ENCODE measurements at regions not wholly inside any gene's neighbourhood (a gene's known extent, or its start where the extent isn't known, plus 50 kb on each side); places are given as distances from the start of the nearest gene placed in this dataset.

DNA sequence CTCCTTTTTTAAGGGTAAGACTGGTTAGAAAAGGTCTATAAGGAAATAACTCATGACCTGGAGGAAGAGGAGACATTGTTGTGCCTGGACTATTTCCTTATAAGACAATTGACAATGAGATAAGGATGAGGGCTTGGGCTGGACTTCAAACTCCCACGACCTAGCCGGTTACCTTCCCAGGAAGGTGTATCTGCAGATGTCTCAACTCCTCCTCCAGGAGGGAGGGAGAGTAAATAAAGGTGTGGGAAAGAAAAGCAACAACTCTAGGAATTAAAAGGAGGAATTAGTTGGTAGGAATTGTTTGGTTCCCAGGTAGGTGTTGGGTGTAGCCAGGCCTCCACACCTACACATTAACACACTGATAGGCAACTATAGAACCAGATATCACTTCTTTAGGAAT, 97.8 kb upstream of the TBL1XR1 start (continued):
- TF ChIP-seq, protein P1, sequence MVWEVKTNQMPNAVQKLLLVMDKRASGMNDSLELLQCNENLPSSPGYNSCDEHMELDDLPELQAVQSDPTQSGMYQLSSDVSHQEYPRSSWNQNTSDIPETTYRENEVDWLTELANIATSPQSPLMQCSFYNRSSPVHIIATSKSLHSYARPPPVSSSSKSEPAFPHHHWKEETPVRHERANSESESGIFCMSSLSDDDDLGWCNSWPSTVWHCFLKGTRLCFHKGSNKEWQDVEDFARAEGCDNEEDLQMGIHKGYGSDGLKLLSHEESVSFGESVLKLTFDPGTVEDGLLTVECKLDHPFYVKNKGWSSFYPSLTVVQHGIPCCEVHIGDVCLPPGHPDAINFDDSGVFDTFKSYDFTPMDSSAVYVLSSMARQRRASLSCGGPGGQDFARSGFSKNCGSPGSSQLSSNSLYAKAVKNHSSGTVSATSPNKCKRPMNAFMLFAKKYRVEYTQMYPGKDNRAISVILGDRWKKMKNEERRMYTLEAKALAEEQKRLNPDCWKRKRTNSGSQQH (CRISPR knock-in tag; IDR thresholded peaks at IDR 0.05; ENCODE audit: low read depth): no peak
- TF ChIP-seq, protein P2, sequence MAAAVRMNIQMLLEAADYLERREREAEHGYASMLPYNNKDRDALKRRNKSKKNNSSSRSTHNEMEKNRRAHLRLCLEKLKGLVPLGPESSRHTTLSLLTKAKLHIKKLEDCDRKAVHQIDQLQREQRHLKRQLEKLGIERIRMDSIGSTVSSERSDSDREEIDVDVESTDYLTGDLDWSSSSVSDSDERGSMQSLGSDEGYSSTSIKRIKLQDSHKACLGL (CRISPR knock-in tag; IDR thresholded peaks at IDR 0.05): no peak
- TF ChIP-seq TEAD3 (CRISPR knock-in tag; optimal IDR thresholded peaks at IDR 0.05; ENCODE audit: borderline replicate concordance): no peak

DNA sequence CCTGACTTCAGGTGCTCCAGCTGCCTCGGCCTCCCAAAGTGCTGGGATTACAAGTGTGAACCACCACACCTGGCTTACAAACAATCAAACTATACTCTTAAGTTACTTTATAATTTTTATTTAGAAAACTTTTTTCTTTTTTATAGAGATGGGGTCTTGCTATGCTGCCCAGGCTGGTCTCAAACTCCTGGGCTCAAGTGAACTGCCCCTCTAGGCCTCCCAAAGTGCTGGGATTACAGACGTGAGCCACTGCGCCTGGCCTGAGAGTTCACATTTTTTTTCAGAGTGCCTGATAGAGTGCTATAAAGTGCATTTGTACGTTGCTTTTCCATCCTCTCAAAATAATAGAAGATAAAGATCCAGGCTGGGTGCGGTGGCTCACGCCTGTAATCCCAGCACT, 102.0 kb upstream of the TBL1XR1 start:
- Histone ChIP-seq H3K79me2 (ENCODE audit: insufficient read depth, low read length) (no peaks in the 10 kb centered on the region), H3K36me3 (replicated peaks in 1 of 2; ENCODE audit: control insufficient read depth in 1 of 2, insufficient read depth in 2 of 2, low read length in 2 of 2) (no peaks in the 10 kb centered on the region), H3K9me3 (ENCODE audit: low read length) (no peaks in the 10 kb centered on the region), H3K4me1 (ENCODE audit: insufficient read depth, low read length) (peaks cover 22% of the 10 kb centered on the region), H3K9ac (ENCODE audit: insufficient read depth, low read depth, low read length) (no peak overlapping the region), H4K20me1 (ENCODE audit: insufficient read depth, low read length) (no peaks in the 10 kb centered on the region), H3K4me2 (ENCODE audit: low read depth, low read length) (no peak overlapping the region), H3K4me3 (replicated peaks in 1 of 3; ENCODE audit: insufficient read depth in 1 of 3, low read depth in 2 of 3, low read length in 3 of 3) (no peak overlapping the region), H3K27ac (ENCODE audit: extremely low read length, insufficient read depth, low read length) (no peak overlapping the region), H3K27me3 (ENCODE audit: control insufficient read depth in 1 of 2, insufficient read depth in 2 of 2, low read length in 2 of 2) (no peaks in the 10 kb centered on the region), H2AFZ (ENCODE audit: low read length) (no peak overlapping the region)
- intact Hi-C loops (cut with micrococcal nuclease; ENCODE audit: unreplicated experiment): no loop called here
- WGBS (ENCODE audit: low lambda C conversion rate): 84% methylated on average over 6 of the region's 6 CpGs
- in situ Hi-C loops (cut with HindIII; ENCODE audit: extremely low pct_ligation_motif_present, low pct_unique_long_range_greater_than_20kb): no loop called here
- POLR2A ChIA-PET: interaction anchor here (0.6 to 1.2 kb wide), 2 partner anchors 59 to 61 kb away, joined by 3 to 5 read pairs; no protein-coding TSS in a partner anchor
- ATAC-seq (no peak), DNase-seq (ENCODE audit: low spot score) (no peak), FAIRE-seq (no peak)
- BruUV-seq (replicated peaks): no TSS peak
- TF ChIP-seq, protein P3, sequence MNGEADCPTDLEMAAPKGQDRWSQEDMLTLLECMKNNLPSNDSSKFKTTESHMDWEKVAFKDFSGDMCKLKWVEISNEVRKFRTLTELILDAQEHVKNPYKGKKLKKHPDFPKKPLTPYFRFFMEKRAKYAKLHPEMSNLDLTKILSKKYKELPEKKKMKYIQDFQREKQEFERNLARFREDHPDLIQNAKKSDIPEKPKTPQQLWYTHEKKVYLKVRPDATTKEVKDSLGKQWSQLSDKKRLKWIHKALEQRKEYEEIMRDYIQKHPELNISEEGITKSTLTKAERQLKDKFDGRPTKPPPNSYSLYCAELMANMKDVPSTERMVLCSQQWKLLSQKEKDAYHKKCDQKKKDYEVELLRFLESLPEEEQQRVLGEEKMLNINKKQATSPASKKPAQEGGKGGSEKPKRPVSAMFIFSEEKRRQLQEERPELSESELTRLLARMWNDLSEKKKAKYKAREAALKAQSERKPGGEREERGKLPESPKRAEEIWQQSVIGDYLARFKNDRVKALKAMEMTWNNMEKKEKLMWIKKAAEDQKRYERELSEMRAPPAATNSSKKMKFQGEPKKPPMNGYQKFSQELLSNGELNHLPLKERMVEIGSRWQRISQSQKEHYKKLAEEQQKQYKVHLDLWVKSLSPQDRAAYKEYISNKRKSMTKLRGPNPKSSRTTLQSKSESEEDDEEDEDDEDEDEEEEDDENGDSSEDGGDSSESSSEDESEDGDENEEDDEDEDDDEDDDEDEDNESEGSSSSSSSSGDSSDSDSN (CRISPR knock-in tag; IDR thresholded peaks at IDR 0.05): no peak
- TF ChIP-seq ZNF121 (CRISPR knock-in tag; IDR thresholded peaks at IDR 0.05): peak; percentile 79
- no peak for TF ChIP-seq JDP2 (CRISPR knock-in tag; IDR thresholded peaks at IDR 0.05; ENCODE audit: borderline replicate concordance)
- TF ChIP-seq, protein P4, sequence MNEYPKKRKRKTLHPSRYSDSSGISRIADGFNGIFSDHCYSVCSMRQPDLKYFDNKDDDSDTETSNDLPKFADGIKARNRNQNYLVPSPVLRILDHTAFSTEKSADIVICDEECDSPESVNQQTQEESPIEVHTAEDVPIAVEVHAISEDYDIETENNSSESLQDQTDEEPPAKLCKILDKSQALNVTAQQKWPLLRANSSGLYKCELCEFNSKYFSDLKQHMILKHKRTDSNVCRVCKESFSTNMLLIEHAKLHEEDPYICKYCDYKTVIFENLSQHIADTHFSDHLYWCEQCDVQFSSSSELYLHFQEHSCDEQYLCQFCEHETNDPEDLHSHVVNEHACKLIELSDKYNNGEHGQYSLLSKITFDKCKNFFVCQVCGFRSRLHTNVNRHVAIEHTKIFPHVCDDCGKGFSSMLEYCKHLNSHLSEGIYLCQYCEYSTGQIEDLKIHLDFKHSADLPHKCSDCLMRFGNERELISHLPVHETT (CRISPR knock-in tag; conservative IDR thresholded peaks at IDR 0.05): no peak
- TF ChIP-seq EP300 (IDR thresholded peaks at IDR 0.05; ENCODE audit: low read depth in 2 of 2, low read length in 2 of 2): no peak
- no peak for TF ChIP-seq EP300 (CRISPR knock-in tag; IDR thresholded peaks at IDR 0.05; ENCODE audit: borderline replicate concordance)
- TF ChIP-seq KDM6A (CRISPR knock-in tag; IDR thresholded peaks at IDR 0.05; ENCODE audit: low read depth): no peak
- CTCF ChIA-PET (ENCODE audit: low intra/inter-chr PET ratio, low total read pairs): no interaction called here
